Stimulated activated CD4-positive, alpha-beta T cell treated with anti-CD3 and anti-CD28 coated beads, Interleukin-1b, Interleukin-23, amount 100 ng/mL, for 4 hours (primary cell): ENCODE measurements at regions not wholly inside any gene's neighbourhood (a gene's known extent, or its start where the extent isn't known, plus 50 kb on each side); places are given as distances from the start of the nearest gene placed in this dataset.
"Not testable (repeated sequence)": the region's sequence is repeated elsewhere in the genome, so short reads cannot be mapped to it uniquely, and the experiment has no call there.

Source experiments
- DNase-seq, 2 donors: peaks; one replicate each; pipeline ENCODE4 v3.0.0-alpha.2; 2020; ENCODE audit warnings: low read depth in 2 of 2

DNA sequence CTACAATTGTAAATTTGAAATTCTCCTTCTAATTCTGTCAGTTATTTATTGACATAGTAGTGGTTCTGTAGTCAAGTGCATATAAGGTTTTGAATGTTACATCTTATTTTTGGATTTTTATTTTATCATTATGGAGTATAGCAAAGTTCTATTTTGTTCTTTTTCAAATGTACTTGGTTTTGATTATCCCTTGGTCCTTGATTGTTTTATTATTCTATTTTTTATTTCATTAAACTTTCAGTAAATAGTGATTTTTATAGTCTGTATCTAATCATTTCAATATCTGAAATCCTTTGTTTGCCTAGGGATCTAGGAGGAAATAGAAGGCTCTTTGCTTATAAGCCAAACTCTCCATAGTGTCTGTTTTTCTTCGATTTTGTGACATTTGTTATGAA is 87.8 kb downstream of the HFE start:
- no peak for DNase-seq

DNA sequence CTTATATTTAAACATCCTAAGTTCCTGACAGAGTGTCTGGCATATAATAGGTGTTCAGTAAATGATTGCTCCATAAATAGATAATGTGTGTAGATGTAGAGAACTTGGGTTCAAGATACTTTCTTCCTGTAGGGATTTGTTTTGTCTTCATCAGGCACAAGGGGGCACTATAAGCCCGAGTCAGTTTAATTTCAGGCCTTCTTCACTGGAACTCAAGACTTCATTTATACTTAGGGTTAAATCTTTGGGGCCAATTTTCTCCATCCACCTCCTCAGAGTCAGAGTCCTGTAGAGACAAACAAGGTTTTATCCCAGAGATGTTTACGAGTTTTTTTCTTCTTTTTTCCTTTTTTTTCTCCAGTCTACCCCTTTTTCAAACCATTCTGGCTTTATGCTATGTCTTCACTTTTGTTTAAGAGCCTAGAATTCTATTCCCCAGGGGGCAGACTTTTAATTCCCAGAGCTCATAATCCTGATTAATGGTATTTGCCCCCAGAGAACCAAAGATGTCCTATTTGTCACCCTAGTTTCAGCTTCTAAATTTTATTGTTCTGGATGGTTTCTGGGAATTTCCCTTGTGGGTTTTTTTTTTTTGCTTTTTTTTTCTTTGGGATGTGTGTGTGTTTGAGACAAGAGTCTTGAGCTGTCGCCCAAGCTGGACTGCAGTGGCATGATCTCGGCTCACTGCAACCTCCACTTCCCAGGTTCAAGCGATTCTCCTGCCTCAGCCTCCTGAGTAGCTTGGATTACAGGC is 88.4 kb downstream of the HFE start:
- peak in 1 of 2 donors; percentile 51 for DNase-seq

GRCh38 chr6:26179675-26180074 is 92.4 kb downstream of the HFE start:
- DNase-seq: no peak

GRCh38 chr6:26180346-26180745 is 93.1 kb downstream of the HFE start:
- DNase-seq: no peak

DNA sequence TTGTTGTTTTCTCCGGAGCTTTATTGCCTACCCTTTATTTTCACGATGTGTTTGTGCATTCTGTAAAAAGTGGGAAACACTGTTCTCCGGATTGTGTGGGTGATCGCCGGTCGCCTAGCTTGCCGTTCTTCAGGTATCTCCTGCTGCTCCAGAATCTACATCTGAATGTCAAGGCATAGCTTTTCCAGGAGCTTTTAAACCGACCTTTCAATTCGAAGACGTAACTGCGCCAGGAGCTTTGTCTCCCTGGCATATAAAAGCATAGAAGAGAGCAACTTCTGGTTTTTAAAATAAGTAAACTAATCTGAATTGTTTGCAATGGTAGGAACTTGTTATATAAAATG is 96.0 kb downstream of the HFE start:
- DNase-seq: no peak

GRCh38 chr6:26183581-26184366 is 96.5 kb downstream of the HFE start:
- peak in 1 of 2 donors; percentile 25 for DNase-seq

DNA sequence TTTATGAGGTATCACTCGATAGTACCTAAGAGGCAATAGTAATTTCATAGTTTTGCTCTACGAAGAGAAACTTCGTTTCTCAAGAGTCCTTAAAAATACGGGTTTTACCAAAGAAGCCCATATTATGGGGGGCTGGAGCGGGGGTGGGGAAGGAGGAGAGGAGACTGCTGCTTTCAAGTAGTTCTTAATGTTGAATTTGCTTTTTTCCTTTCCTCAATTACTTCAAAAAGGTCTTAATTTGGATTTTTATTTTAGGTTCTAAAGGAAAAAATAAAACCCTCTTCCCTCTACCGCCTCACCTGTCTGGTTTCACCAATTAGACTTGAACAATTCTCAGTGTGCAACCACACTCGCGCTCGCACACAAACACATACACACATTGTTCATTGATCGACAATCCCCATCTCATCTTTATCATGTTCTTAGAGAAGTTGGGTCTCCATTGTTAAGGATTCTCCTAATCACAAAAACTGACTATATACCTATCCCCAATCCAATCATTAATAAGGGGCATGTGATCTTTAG is 97.2 kb downstream of the HFE start:
- no peak for DNase-seq

GRCh38 chr6:26185004-26185403 is 97.8 kb downstream of the HFE start:
- no peak for DNase-seq

GRCh38 chr6:26185802-26186201 is 98.6 kb downstream of the HFE start:
- no peak for DNase-seq

GRCh38 chr6:26186652-26187051 is 99.4 kb downstream of the HFE start:
- no peak for DNase-seq

DNA sequence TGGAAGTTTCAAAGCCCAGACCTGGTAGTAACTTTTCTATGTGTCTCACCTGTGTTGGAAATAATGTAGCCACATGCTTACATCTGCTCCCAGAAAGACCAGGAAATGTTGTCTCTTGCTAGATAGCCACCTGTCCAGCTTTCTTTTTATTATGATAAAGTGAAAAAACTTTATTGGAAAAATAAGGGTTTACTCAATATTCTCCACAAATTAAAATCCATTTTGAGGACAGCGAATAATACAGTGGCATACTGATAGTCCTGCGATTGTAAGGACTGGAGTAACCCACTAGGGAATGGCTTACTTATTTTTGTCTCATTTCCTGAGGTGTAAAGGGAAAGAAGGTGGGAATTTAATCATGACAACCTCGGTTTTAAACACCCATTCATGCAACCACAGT is 100.1 kb downstream of the HFE start:
- DNase-seq: no peak

GRCh38 chr6:26187981-26188635 is 100.9 kb downstream of the HFE start:
- no peak for DNase-seq

DNA sequence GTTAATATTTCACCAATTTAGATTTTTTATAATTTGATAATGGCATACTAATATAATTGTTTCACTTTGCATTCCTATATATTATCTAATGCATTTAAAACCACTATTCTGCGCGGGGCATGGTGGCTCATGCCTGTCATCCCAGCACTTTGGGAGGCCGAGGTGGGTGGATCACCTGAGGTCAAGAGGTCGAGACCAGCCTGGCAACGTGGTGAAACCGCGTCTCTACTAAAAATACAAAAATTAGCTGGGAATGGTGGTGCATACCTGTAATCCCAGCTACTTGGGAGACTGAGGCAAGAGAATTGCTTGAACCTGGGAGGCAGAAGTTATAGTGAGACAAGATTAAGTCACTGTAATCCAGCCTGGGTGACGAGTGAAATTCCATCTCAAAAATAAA is 104.3 kb downstream of the HFE start:
- DNase-seq: not testable (repeated sequence)

GRCh38 chr6:26193467-26194328 is 106.5 kb downstream of the HFE start:
- DNase-seq: no peak

DNA sequence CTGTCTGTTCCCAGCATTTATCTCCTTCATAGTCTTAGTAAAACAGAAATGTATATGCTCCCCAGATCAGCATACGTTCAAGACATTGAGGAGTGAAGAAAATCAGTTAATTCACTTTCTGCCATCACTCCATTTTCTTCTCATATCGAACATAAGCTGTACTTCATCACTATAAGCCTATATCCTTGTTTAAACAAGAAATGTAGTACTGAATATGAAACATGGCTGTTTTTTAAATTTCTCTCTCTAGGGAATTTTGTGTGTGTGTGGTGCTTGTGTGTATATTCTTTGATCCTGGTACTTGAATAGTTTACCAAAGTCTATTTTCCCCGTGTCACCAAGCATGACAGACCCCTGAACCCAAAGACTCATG is 107.1 kb downstream of the HFE start:
- DNase-seq: no peak

DNA sequence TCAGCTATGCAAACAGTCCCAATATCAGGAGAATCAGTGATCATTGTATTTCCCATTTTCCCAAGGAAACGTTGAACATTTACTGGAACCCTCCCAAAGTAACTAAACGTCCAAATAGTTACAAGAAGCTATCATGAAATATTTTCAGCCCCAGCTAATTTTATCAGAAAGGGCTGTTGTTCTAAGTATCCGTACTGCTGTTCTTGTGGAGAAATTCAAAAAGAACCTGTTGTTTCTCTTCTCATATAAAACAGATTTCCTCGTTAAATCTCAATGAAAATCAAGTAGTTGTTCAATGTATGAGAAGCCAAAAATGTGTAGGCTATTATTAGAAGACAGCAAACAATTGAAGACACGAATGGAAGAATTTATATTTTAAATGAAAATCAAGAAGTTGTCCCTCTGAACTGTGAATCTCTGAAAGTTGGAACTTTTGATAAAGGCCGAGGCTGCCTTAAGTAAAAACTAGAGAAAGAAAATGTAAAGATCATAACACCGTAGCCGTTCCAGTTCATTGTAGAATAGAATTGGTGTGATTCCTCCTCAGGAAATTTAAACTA is 107.7 kb downstream of the HFE start:
- no peak for DNase-seq

DNA sequence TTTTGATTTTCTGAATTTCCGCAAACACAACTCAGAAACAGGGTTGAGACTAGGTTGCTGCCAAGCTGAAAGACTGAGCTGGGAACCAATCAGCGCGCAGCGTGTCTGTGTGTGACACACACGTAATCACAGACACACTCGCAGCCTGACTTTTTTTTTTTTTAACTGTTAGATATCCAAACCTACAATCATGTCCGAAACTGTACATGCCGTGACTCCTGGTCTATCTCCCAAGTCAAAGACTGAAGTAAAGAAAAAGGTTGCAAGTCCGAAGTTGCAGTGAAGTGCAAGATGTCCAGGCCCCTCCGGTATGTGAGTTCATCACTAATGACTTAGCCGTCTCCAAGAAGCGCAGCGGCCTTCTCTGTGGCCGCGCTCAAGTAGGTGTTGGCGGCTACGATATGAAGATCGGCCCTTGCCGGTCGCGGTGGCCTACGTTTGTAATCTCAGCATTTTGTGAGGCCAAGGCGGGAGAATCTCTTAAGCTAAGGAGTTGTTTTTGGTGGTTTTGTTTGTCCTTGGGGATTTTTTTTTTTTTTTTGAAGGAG is 108.2 kb downstream of the HFE start:
- peak; percentile 62 to 68 for DNase-seq

DNA sequence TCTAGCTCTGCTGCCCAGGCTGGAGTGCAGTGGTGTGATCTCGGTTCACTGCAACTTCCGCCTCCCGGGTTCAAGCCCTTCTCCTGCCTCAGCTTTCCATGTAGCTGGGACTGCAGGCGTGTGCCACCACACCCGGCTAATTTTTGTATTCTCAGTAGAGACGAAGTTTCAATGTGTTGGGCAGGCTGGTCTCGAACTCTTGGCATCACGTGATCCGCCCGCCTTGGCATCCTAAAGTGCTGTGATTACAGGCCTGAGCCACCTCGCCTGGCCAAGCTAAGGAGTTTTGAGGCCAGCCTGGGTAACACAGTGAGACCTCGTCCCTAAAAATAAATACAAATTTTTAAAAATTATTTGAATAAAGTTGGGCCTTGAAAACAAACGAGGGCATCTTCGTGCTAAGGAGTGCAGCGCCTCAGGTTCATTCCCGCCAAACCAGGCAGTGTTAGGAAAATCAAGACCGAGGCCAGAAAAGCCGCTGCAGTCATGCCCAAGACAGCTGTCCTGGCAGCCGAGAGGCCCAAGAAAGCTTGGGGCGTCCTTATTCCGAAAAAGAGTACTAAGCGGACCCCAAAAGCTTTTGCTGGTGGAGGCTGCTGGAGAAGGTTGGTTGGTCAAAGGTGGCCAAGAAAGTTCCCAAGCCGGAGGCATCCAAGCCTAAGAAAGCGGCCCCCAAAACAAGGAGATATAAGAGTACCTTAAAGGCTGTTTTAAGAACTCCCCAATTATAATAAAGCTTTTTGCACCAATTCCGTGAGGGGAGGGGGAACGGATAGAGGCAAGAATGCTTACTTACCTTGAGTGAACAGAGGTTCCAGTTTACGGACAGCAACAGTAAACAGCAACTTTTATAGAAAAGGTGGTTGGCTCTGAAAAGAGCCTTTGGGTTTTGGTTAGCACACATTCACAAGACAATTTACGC is 109.0 kb downstream of the HFE start:
- no peak for DNase-seq

DNA sequence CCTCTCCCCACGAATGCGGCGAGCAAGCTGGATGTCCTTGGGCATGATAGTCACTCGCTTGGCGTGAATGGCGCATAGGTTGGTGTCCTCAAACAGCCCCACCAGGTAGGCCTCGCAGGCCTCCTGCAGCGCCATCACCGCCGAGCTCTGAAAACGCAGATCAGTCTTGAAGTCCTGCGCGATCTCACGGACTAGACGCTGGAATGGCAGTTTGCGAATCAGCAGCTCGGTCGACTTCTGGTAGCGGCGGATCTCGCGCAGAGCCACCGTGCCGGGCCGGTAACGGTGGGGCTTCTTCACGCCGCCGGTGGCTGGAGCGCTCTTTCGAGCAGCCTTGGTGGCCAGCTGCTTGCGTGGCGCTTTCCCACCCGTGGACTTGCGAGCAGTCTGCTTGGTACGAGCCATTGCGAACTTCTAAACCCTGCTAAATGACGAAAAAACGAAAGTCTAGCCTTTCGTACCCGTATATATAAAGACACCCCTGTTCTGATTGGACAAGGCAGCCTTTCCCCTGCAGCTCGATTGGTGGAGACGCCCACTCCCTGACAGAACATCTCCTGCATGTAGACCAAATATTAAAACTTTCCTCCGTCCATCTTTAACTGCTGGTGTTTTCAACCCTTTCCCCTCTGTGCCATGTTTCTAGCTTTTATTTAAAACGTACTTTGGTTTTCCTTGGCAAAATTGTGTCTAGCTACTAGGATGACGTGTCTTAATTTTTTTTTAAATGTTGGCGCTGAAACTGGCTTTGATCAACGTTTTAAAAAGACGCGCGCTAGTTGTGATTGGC is 109.8 kb downstream of the HFE start:
- DNase-seq: peak; percentile 42 to 63
